Upper lobe of left lung (tissue), 4 donors: ENCODE measurements at regions not wholly inside any gene's neighbourhood (a gene's known extent, or its start where the extent isn't known, plus 50 kb on each side); places are given as distances from the start of the nearest gene placed in this dataset.

Source experiments
- POLR2A ChIP-seq, 4 donors: fragments of 450-650 bp; IDR thresholded peaks; one replicate each; pipeline ENCODE4 v1.5.1; 2016 to 2017; ENCODE audit warnings: antibody characterized with exemption in 4 of 4, mild to moderate bottlenecking in 2 of 4
- TF ChIP-seq, protein P1 (sequence below), 6 experiments: fragments of 450-650 bp in 4 of 6; fragments of 200-600 bp in 2 of 6; sonication (generic) in 2 of 6; IDR thresholded peaks; one replicate each; pipeline ENCODE4 v1.5.1; 2016 to 2019; ENCODE audit warnings: antibody characterized with exemption in 6 of 6

DNA sequence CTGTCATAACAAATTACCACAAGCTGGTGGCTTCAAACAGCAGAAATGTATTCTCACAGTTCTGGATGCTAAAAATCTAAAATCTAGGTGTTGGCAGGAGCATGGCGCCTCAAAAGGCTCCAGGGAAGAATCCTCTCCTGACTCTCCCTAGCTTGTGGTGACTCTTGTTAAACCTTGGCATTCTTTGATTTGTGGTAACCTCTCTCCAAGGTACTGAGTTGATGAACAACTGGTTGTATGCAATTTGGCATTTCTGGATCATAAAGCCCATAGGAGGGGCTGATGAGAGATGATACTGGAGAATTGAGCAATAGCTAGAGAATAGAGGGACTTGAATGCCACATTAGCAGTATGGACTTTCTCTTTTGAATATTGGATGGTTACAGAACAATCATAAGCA, 821.8 kb downstream of the TBL1XR1 start:
- no peak for TF ChIP-seq POLR2A (IDR thresholded peaks at IDR 0.05)
- TF ChIP-seq, protein P1, sequence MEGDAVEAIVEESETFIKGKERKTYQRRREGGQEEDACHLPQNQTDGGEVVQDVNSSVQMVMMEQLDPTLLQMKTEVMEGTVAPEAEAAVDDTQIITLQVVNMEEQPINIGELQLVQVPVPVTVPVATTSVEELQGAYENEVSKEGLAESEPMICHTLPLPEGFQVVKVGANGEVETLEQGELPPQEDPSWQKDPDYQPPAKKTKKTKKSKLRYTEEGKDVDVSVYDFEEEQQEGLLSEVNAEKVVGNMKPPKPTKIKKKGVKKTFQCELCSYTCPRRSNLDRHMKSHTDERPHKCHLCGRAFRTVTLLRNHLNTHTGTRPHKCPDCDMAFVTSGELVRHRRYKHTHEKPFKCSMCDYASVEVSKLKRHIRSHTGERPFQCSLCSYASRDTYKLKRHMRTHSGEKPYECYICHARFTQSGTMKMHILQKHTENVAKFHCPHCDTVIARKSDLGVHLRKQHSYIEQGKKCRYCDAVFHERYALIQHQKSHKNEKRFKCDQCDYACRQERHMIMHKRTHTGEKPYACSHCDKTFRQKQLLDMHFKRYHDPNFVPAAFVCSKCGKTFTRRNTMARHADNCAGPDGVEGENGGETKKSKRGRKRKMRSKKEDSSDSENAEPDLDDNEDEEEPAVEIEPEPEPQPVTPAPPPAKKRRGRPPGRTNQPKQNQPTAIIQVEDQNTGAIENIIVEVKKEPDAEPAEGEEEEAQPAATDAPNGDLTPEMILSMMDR (IDR thresholded peaks at IDR 0.05): no peak
